H1 (cell line): ENCODE measurements at regions not wholly inside any gene's neighbourhood (a gene's known extent, or its start where the extent isn't known, plus 50 kb on each side); places are given as distances from the start of the nearest gene placed in this dataset.
"Not testable (repeated sequence)": the region's sequence is repeated elsewhere in the genome, so short reads cannot be mapped to it uniquely, and the experiment has no call there.

ENCODE experiments used
- CTCF ChIA-PET: fragments of 300-600 bp; sonication (Branson Sonifier 250); formaldehyde crosslinking; loops from one replicate; lab custom pipeline; 2021; ENCODE audit not compliant: partially characterized antibody; lab: Charles Lee
- POLR2A ChIA-PET: fragments of 300-600 bp; sonication (Branson Sonifier 250); formaldehyde crosslinking; loops from one replicate; lab custom pipeline; 2021; ENCODE audit warnings: inconsistent platforms; ENCODE audit not compliant: partially characterized antibody; lab: Charles Lee
- DNase-seq, 2 experiments: peaks; one replicate each; pipeline versions ENCODE4 v3.0.0 to v3.0.0-alpha.2; 2010 to 2022; ENCODE audit warnings: low spot score in 2 of 2, low read depth in 1 of 2, mixed read lengths in 1 of 2
- FAIRE-seq: peaks from 2 replicates; lab custom pipeline; 2011; peaks lifted over from hg19 to GRCh38; lab: Jason Lieb, UNC
- H2AFZ ChIP-seq: 2 replicates; pipeline ENCODE4 v1.8.1; 2012; ENCODE audit warnings: low read length, inconsistent platforms
- H2AK5ac ChIP-seq: 2 replicates; pipeline ENCODE4 v1.6.1; 2013; ENCODE audit warnings: low read depth, low read length
- H2BK120ac ChIP-seq: replicated peaks from 2 replicates; pipeline ENCODE3; 2013; ENCODE audit warnings: low read depth, low read length, inconsistent platforms
- H2BK12ac ChIP-seq: 2 replicates; pipeline ENCODE4 v1.6.1; 2013; ENCODE audit warnings: low read depth, low read length
- H2BK15ac ChIP-seq: 2 replicates; pipeline ENCODE4 v1.6.1; 2013; ENCODE audit warnings: low read length
- H2BK20ac ChIP-seq: 2 replicates; pipeline ENCODE4 v1.6.1; 2013; ENCODE audit warnings: low read length
- H2BK5ac ChIP-seq: 2 replicates; pipeline ENCODE4 v1.6.1; 2013; ENCODE audit warnings: low read depth, low read length
- H3K14ac ChIP-seq: 2 replicates; pipeline ENCODE4 v1.6.1; 2013; ENCODE audit warnings: inconsistent platforms; ENCODE audit not compliant: insufficient read length
- H3K18ac ChIP-seq: 2 replicates; pipeline ENCODE4 v1.6.1; 2013; ENCODE audit warnings: low read length; ENCODE audit errors: extremely low read depth
- H3K23ac ChIP-seq: 2 replicates; pipeline ENCODE4 v1.6.1; 2013; ENCODE audit warnings: inconsistent platforms; ENCODE audit not compliant: insufficient read length
- H3K23me2 ChIP-seq: 2 replicates; pipeline ENCODE4 v1.6.1; 2013; ENCODE audit warnings: low read depth, low read length
- H3K27ac ChIP-seq: 2 replicates; pipeline ENCODE4 v1.6.1; 2011; ENCODE audit warnings: low read depth, low read length, inconsistent platforms
- H3K27me3 ChIP-seq, 4 experiments: replicated peaks in 1 of 4; 1 replicate in 1 of 4; 2 replicates in 3 of 4; pipeline versions ENCODE4 v1.6.1 to v1.8.1; 2011 to 2013; ENCODE audit warnings: low read length in 3 of 4, mild to moderate bottlenecking in 3 of 4, inconsistent platforms in 2 of 4, mixed read lengths in 2 of 4, moderate library complexity in 1 of 4; ENCODE audit not compliant: control insufficient read depth in 3 of 4, insufficient read depth in 3 of 4; ENCODE audit errors: extremely low read depth in 1 of 4
- H3K36me3 ChIP-seq, 4 experiments: 2 replicates each; pipeline versions ENCODE4 v1.6.1 to v1.8.1; 2011 to 2013; ENCODE audit warnings: mild to moderate bottlenecking in 4 of 4, low read length in 3 of 4, moderate library complexity in 2 of 4, control low read depth in 1 of 4, inconsistent platforms in 1 of 4; ENCODE audit not compliant: insufficient read depth in 4 of 4, control insufficient read depth in 2 of 4
- H3K4ac ChIP-seq: replicated peaks from 2 replicates; pipeline ENCODE3; 2013; ENCODE audit warnings: low read length, low read depth, mixed read lengths, inconsistent platforms; ENCODE audit not compliant: insufficient read length
- H3K4me1 ChIP-seq, 4 experiments: replicated peaks in 1 of 4; 1 replicate in 1 of 4; 2 replicates in 3 of 4; pipeline versions ENCODE4 v1.6.1 to v1.8.1; 2011 to 2013; ENCODE audit warnings: low read length in 3 of 4, inconsistent platforms in 2 of 4, mixed read lengths in 1 of 4; ENCODE audit not compliant: insufficient read depth in 4 of 4, control insufficient read depth in 3 of 4
- H3K4me2 ChIP-seq, 2 experiments: 2 replicates each; pipeline versions ENCODE4 v1.6.1 to v1.8.1; 2011 to 2013; ENCODE audit warnings: low read depth in 2 of 2, low read length in 2 of 2, control low read depth in 1 of 2, inconsistent platforms in 1 of 2, mild to moderate bottlenecking in 1 of 2; ENCODE audit not compliant: insufficient read depth in 1 of 2
- H3K4me3 ChIP-seq, 4 experiments: fragments of 200-600, 300-600 bp in 1 of 4; sonication (generic), shearing (Covaris generic), sonication (Bioruptor Twin) in 1 of 4; 2 replicates each; pipeline versions ENCODE4 v1.5.1 to v1.8.1; 2011 to 2016; ENCODE audit warnings: low read length in 4 of 4, low read depth in 3 of 4, control low read depth in 2 of 4, inconsistent platforms in 2 of 4, mild to moderate bottlenecking in 2 of 4, mixed read lengths in 1 of 4, moderate library complexity in 1 of 4; ENCODE audit not compliant: insufficient read depth in 2 of 4; ENCODE audit errors: extremely low read depth in 1 of 4
- H3K56ac ChIP-seq: replicated peaks from 2 replicates; pipeline ENCODE3; 2013; ENCODE audit warnings: low read depth, mild to moderate bottlenecking, mixed read lengths, low read length, inconsistent platforms; ENCODE audit not compliant: insufficient read length
- H3K79me1 ChIP-seq: 2 replicates; pipeline ENCODE4 v1.6.1; 2013; ENCODE audit warnings: low read depth, low read length, control low read depth
- H3K79me2 ChIP-seq, 2 experiments: 2 replicates each; pipeline versions ENCODE4 v1.6.1 to v1.8.1; 2012 to 2013; ENCODE audit warnings: low read length in 2 of 2, mild to moderate bottlenecking in 2 of 2, inconsistent platforms in 1 of 2; ENCODE audit not compliant: insufficient read depth in 2 of 2, control insufficient read depth in 1 of 2
- H3K9ac ChIP-seq, 4 experiments: replicated peaks in 1 of 4; 1 replicate in 1 of 4; 2 replicates in 3 of 4; pipeline versions ENCODE4 v1.6.1 to v1.8.1; 2011 to 2013; ENCODE audit warnings: low read depth in 3 of 4, low read length in 3 of 4, control low read depth in 2 of 4, mild to moderate bottlenecking in 2 of 4, moderate library complexity in 2 of 4, inconsistent platforms in 1 of 4; ENCODE audit errors: extremely low read depth in 1 of 4
- H3K9me3 ChIP-seq, 2 experiments: 2 replicates each; pipeline versions ENCODE4 v1.6.1 to v1.8.1; 2012 to 2013; ENCODE audit warnings: mild to moderate bottlenecking in 2 of 2, moderate library complexity in 2 of 2, control low read depth in 1 of 2, inconsistent platforms in 1 of 2, low read depth in 1 of 2, low read length in 1 of 2, mixed read lengths in 1 of 2; ENCODE audit not compliant: insufficient read depth in 2 of 2
- H4K20me1 ChIP-seq, 2 experiments: replicated peaks in 1 of 2; 2 replicates each; pipeline versions ENCODE3 to v1.8.1; 2011 to 2013; ENCODE audit warnings: inconsistent platforms in 2 of 2, low read length in 2 of 2, mild to moderate bottlenecking in 1 of 2; ENCODE audit not compliant: insufficient read depth in 2 of 2, control insufficient read depth in 1 of 2
- H4K5ac ChIP-seq: 2 replicates; pipeline ENCODE4 v1.6.1; 2013; ENCODE audit warnings: low read length, low read depth, mixed read lengths, inconsistent platforms; ENCODE audit not compliant: insufficient read length
- H4K8ac ChIP-seq: 2 replicates; pipeline ENCODE4 v1.8.0; 2013; ENCODE audit warnings: mild to moderate bottlenecking, moderate library complexity, low read length, inconsistent platforms; ENCODE audit not compliant: insufficient read depth; ENCODE audit errors: extremely low read depth
- H4K91ac ChIP-seq: replicated peaks from 2 replicates; pipeline ENCODE3; 2013; ENCODE audit warnings: low read length, mixed read lengths, inconsistent platforms; ENCODE audit not compliant: insufficient read length
- WGBS, 2 experiments: shearing (Covaris generic) in 1 of 2; methylation state at CpG; one replicate each; pipeline versions ENCODE4 v1.1.6 to v1.1.7; 2013 to 2015; ENCODE audit warnings: low lambda C conversion rate in 2 of 2, mixed read lengths in 2 of 2, inconsistent platforms in 1 of 2, low coverage in 1 of 2, missing lambda C conversion rate in 1 of 2; ENCODE audit not compliant: insufficient replicate concordance in 2 of 2, insufficient coverage in 1 of 2, insufficient read length in 1 of 2; ENCODE audit errors: extremely low coverage in 1 of 2, missing lambda C conversion rate in 1 of 2; 5-methylcytosine and 5-hydroxymethylcytosine counted together

DNA sequence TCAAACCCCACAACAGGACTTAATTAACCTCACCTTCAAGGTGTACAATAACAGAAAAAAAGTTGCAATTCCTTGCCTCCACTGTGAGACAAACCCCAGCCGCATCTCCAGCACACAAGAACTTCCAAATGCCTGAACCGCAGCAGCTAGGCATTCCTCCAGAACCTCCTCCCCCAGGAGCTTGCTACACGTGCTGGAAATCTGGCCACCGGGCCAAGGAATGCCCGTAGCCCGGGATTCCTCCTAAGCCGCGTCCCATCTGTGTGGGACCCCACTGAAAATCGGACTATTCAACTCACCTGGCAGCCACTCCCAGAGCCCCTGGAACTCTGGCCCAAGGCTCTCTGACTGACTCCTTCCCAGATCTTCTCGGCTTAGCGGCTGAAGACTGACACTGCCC lies 88.6 kb upstream of the LRFN5 start:
- H3K4me2 ChIP-seq, H3K36me3 ChIP-seq, H3K4me1 ChIP-seq, H3K9ac ChIP-seq, H2BK20ac ChIP-seq, H3K23me2 ChIP-seq, FAIRE-seq, H2BK5ac ChIP-seq, H3K79me1 ChIP-seq, H2BK12ac ChIP-seq, CTCF ChIA-PET, H4K91ac ChIP-seq, H2AFZ ChIP-seq, H3K4ac ChIP-seq, H3K4me3 ChIP-seq, H3K23ac ChIP-seq, H4K5ac ChIP-seq, H3K56ac ChIP-seq, H3K27me3 ChIP-seq, POLR2A ChIA-PET, H3K14ac ChIP-seq, H2BK15ac ChIP-seq, H4K8ac ChIP-seq, H4K20me1 ChIP-seq, H2AK5ac ChIP-seq, H3K9me3 ChIP-seq, H3K27ac ChIP-seq, DNase-seq, H3K79me2 ChIP-seq, H3K18ac ChIP-seq, H2BK120ac ChIP-seq: not testable (repeated sequence)
- WGBS, 2 experiments = 94% methylated on average over 11 of the region's 11 CpGs; no CpG with 5 or more reads in 1 of the 2 experiments
